CD14-positive monocyte (primary cell): ENCODE measurements at regions not wholly inside any gene's neighbourhood (a gene's known extent, or its start where the extent isn't known, plus 50 kb on each side); places are given as distances from the start of the nearest gene placed in this dataset.

Experiments
- DNase-seq, 3 donors: peaks; one replicate each; pipeline ENCODE4 v3.0.0-alpha.2; 2011 to 2022
- H2AFZ ChIP-seq: 2 replicates; pipeline ENCODE4 v1.6.0; 2012; ENCODE audit warnings: mild to moderate bottlenecking, low read depth, low read length, inconsistent platforms; ENCODE audit not compliant: insufficient read depth, poor library complexity, severe bottlenecking
- H3K27ac ChIP-seq, 2 donors: 1 replicate in 1 of 2; 2 replicates in 1 of 2; pipeline ENCODE4 v1.5.1; 2012 to 2013; ENCODE audit warnings: low read length in 2 of 2, control low read depth in 1 of 2, inconsistent platforms in 1 of 2, low read depth in 1 of 2, mild to moderate bottlenecking in 1 of 2
- H3K27me3 ChIP-seq, 2 donors: one replicate each; pipeline versions ENCODE4 v1.6.0 to v1.6.1; 2011 to 2013; ENCODE audit warnings: low read length in 2 of 2; ENCODE audit not compliant: control insufficient read depth in 2 of 2, insufficient read depth in 2 of 2
- H3K36me3 ChIP-seq, 2 donors: replicated peaks in 1 of 2; 1 replicate in 1 of 2; 2 replicates in 1 of 2; pipeline versions ENCODE4 v1.5.1 to v1.6.1; 2012 to 2013; ENCODE audit warnings: low read length in 2 of 2, control low read depth in 1 of 2, inconsistent platforms in 1 of 2, mild to moderate bottlenecking in 1 of 2; ENCODE audit not compliant: insufficient read depth in 2 of 2, control insufficient read depth in 1 of 2
- H3K4me1 ChIP-seq, 2 donors: 1 replicate in 1 of 2; 2 replicates in 1 of 2; pipeline versions ENCODE4 v1.5.1 to v1.6.1; 2012 to 2013; ENCODE audit warnings: low read length in 2 of 2, control low read depth in 1 of 2, inconsistent platforms in 1 of 2, mild to moderate bottlenecking in 1 of 2, moderate library complexity in 1 of 2; ENCODE audit not compliant: insufficient read depth in 2 of 2, control insufficient read depth in 1 of 2
- H3K4me2 ChIP-seq: replicated peaks from 2 replicates; pipeline ENCODE3; 2012; ENCODE audit warnings: low read length, moderate library complexity, mild to moderate bottlenecking; ENCODE audit not compliant: poor library complexity, severe bottlenecking; ENCODE audit errors: extremely low read depth
- H3K4me3 ChIP-seq, 3 experiments: fragments of 200-600 bp in 1 of 3; sonication (generic) in 1 of 3; replicated peaks in 1 of 3; 1 replicate in 2 of 3; 2 replicates in 1 of 3; pipeline ENCODE4 v1.5.1; 2011 to 2013; ENCODE audit warnings: low read length in 3 of 3, mild to moderate bottlenecking in 3 of 3, control low read depth in 2 of 3, low read depth in 2 of 3, inconsistent platforms in 1 of 3, moderate library complexity in 1 of 3
- H3K79me2 ChIP-seq: 2 replicates; pipeline ENCODE4 v1.6.0; 2012; ENCODE audit warnings: mild to moderate bottlenecking, control low read depth, inconsistent platforms, low read length, moderate library complexity; ENCODE audit not compliant: insufficient read depth
- H3K9ac ChIP-seq: 2 replicates; pipeline ENCODE4 v1.6.0; 2017; ENCODE audit warnings: low read length, mild to moderate bottlenecking; ENCODE audit not compliant: insufficient read depth, poor library complexity, severe bottlenecking
- H3K9me3 ChIP-seq, 2 donors: replicated peaks in 1 of 2; 1 replicate in 1 of 2; 2 replicates in 1 of 2; pipeline versions ENCODE4 v1.5.1 to v1.6.1; 2012 to 2013; ENCODE audit warnings: low read length in 2 of 2, control low read depth in 1 of 2; ENCODE audit not compliant: control insufficient read depth in 1 of 2, insufficient read depth in 1 of 2
- H4K20me1 ChIP-seq: 2 replicates; pipeline ENCODE4 v1.6.0; 2012; ENCODE audit warnings: mild to moderate bottlenecking, low read length, control low read depth, moderate library complexity; ENCODE audit not compliant: insufficient read depth
- H3K27ac Mint-ChIP-seq, 7 donors: one replicate each; pipeline ENCODE4 v1.8.0; 2020; ENCODE audit warnings: mild to moderate bottlenecking in 7 of 7, mixed read lengths in 7 of 7, moderate library complexity in 6 of 7, inconsistent platforms in 2 of 7
- H3K27me3 Mint-ChIP-seq, 3 donors: one replicate each; pipeline ENCODE4 v1.8.0; 2021 to 2022; ENCODE audit warnings: low read depth in 3 of 3, mild to moderate bottlenecking in 3 of 3, mixed read lengths in 3 of 3, moderate library complexity in 3 of 3, inconsistent platforms in 1 of 3
- H3K36me3 Mint-ChIP-seq, 2 donors: one replicate each; pipeline ENCODE4 v1.8.0; 2020; ENCODE audit warnings: mixed read lengths in 2 of 2, inconsistent platforms in 1 of 2, mild to moderate bottlenecking in 1 of 2
- H3K4me1 Mint-ChIP-seq: one replicate; pipeline ENCODE4 v1.8.0; 2020; ENCODE audit warnings: mild to moderate bottlenecking, mixed read lengths
- H3K4me3 Mint-ChIP-seq, 2 donors: one replicate each; pipeline ENCODE4 v1.8.0; 2020; ENCODE audit warnings: mild to moderate bottlenecking in 2 of 2, mixed read lengths in 2 of 2, moderate library complexity in 1 of 2
- H3K9me3 Mint-ChIP-seq, 7 donors: one replicate each; pipeline ENCODE4 v1.8.0; 2020 to 2022; ENCODE audit warnings: mixed read lengths in 7 of 7, mild to moderate bottlenecking in 6 of 7, moderate library complexity in 6 of 7, inconsistent platforms in 2 of 7
- CTCF ChIP-seq: fragments of 200-600 bp; IDR thresholded peaks from one replicate; pipeline ENCODE4 v1.8.0; 2022; ENCODE audit warnings: antibody characterized with exemption, mild to moderate bottlenecking
- WGBS: methylation state at CpG from one replicate; pipeline ENCODE4 v1.1.5; 2013; ENCODE audit warnings: missing lambda C conversion rate; ENCODE audit not compliant: insufficient coverage; 5-methylcytosine and 5-hydroxymethylcytosine counted together
- intact Hi-C, 2 donors: fragments of 100-400 bp; cut with micrococcal nuclease; formaldehyde crosslinking; loops; one replicate each; pipeline versions ENCODE4 v1.15.0 to v1.15.1; 2023

DNA sequence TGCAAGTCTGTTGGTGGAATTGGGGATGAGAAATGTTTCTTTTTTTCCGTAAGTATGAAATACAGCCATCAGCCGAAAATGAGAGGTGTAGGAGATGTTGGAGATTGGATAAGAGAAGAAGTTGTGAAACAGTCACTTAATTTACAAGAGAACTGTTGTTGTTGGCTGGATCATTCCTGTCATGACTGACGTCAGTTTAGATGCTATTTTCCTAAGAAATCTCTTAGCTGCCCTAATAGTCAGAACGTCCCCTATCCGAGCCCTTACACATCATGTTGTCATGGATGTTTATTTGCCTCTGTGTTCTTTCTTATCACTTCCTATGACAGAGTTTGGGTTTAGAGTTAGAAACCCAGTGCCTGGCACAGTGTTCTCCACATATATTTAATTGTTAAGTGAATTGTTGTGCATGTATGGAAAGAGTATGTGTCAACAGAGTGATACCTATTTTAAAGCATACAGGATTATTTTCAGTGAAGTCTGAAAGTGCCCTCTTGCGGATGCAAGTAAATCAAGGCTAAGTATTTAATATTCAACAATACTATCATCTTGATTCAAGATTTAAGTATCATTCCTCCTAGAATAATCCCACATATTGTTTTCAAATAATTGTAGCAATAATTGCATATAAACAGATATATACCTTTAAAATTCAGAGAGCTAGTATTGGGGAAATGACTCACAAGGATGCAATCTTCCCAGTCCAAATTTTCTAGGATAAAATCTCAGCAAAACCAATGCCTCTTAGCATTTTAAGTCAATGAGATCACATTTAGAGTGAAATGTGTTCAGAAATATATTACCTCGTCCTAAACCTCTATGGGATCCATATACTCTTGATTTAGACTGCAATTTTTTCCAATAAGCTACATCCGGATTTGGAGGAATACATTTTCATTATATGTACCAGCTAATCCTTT is 309.9 kb upstream of the NOX3 start:
- intact Hi-C loops: no loop called here
- H3K9me3 Mint-ChIP-seq: peaks cover 0 to 7% (median 2%) of the 10 kb centered on the region in 7 donors
- DNase-seq: no peak
- H3K27me3 Mint-ChIP-seq: no peaks in the 10 kb centered on the region
- Histone ChIP-seq H3K27ac (no peak overlapping the region), H3K27me3 (no peaks in the 10 kb centered on the region), H3K9me3 (no peaks in the 10 kb centered on the region), H3K4me3 (no peak overlapping the region), H4K20me1 (no peaks in the 10 kb centered on the region), H3K36me3 (no peaks in the 10 kb centered on the region), H3K9ac (no peak overlapping the region), H3K4me1 (no peaks in the 10 kb centered on the region), H2AFZ (no peak overlapping the region), H3K4me2 (no peak overlapping the region), H3K79me2 (no peaks in the 10 kb centered on the region)
- no peaks in the 10 kb centered on the region for H3K36me3 Mint-ChIP-seq
- no peak overlapping the region for H3K4me3 Mint-ChIP-seq
- H3K27ac Mint-ChIP-seq: no peak overlapping the region
- 100% methylated on average over 2 of the region's 8 CpGs for WGBS
- H3K4me1 Mint-ChIP-seq: no peaks in the 10 kb centered on the region
- no peak for TF ChIP-seq CTCF

DNA sequence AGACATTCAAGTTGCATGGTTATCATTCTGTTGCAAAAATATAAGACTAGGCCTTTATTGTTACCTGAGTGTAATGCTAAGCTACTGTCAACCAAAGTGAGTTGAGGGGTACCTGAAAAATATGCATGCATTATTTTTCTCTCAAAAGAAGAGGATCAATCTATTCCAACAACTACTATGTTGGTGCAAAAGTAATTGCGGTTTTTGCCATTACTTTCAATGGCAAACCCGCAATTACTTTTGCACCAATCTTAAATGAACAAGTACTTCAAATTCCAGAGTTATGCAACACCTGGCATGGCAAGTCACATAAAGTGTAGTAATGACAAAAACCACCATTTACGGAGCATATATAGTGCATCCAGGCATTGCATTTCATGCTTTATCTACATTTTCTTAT is 307.0 kb upstream of the NOX3 start:
- H3K27me3 Mint-ChIP-seq: no peaks in the 10 kb centered on the region
- TF ChIP-seq CTCF: no peak
- no peaks in the 10 kb centered on the region for H3K36me3 ChIP-seq

More for the DNA sequence above, 307.0 kb upstream of the NOX3 start:
- Histone ChIP-seq H3K4me2 (no peak overlapping the region), H3K9ac (no peak overlapping the region), H3K79me2 (no peaks in the 10 kb centered on the region), H3K27ac (no peak overlapping the region), H3K9me3 (no peaks in the 10 kb centered on the region), H2AFZ (no peak overlapping the region), H4K20me1 (no peaks in the 10 kb centered on the region), H3K4me3 (no peak overlapping the region), H3K27me3 (no peaks in the 10 kb centered on the region), H3K4me1 (no peaks in the 10 kb centered on the region)
- Mint-ChIP-seq H3K4me1 (no peaks in the 10 kb centered on the region), H3K36me3 (no peaks in the 10 kb centered on the region), H3K27ac (no peak overlapping the region), H3K9me3 (peaks cover 0 to 2% (median 0%) of the 10 kb centered on the region in 7 donors), H3K4me3 (no peak overlapping the region)
- 92% methylated on average over 3 of the region's 3 CpGs for WGBS
- intact Hi-C loops: no loop called here
- no peak for DNase-seq
